ENCODE measurements at regions not wholly inside any gene's neighbourhood (a gene's known extent, or its start where the extent isn't known, plus 50 kb on each side); places are given as distances from the start of the nearest gene placed in this dataset.

DNA sequence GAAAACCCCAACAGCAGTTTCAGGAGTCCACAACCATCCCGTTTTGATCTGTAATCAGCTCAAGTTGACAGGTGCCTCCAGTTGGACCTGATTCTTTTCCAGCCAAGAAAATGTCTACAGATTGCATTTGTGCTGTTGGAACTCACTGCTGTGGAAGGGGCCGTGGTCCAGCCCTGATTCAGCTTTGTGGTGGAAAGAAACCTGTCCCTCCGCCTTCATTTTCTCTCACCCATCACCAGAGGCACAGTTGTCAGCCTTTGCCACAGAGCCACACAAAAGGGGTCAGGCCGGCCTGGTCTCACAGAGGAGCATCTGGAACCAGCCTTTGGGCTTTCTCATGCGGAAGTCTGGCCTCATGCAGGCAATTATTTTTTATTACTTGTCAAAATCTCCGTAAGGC, 483.6 kb downstream of the GADD45G start:
- TF ChIP-seq, protein P1, sequence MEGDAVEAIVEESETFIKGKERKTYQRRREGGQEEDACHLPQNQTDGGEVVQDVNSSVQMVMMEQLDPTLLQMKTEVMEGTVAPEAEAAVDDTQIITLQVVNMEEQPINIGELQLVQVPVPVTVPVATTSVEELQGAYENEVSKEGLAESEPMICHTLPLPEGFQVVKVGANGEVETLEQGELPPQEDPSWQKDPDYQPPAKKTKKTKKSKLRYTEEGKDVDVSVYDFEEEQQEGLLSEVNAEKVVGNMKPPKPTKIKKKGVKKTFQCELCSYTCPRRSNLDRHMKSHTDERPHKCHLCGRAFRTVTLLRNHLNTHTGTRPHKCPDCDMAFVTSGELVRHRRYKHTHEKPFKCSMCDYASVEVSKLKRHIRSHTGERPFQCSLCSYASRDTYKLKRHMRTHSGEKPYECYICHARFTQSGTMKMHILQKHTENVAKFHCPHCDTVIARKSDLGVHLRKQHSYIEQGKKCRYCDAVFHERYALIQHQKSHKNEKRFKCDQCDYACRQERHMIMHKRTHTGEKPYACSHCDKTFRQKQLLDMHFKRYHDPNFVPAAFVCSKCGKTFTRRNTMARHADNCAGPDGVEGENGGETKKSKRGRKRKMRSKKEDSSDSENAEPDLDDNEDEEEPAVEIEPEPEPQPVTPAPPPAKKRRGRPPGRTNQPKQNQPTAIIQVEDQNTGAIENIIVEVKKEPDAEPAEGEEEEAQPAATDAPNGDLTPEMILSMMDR (IDR thresholded peaks at IDR 0.05), result no peak
- TF ChIP-seq POLR2AphosphoS5 (IDR thresholded peaks at IDR 0.05), result no peak
- no peak for TF ChIP-seq POLR2A (IDR thresholded peaks at IDR 0.05)
- TF ChIP-seq EP300 (IDR thresholded peaks at IDR 0.05; ENCODE audit: low read depth), result no peak
